ENCODE measurements at regions not wholly inside any gene's neighbourhood (a gene's known extent, or its start where the extent isn't known, plus 50 kb on each side); places are given as distances from the start of the nearest gene placed in this dataset.

GRCh38 chr17:55585629-55586028 is 74.4 kb upstream of the SMIM36 start:
- no peak overlapping the region for H3K4me3 Mint-ChIP-seq
- H3K4me1 Mint-ChIP-seq = peaks cover 14% of the 10 kb centered on the region
- no peaks in the 10 kb centered on the region for H3K36me3 Mint-ChIP-seq (ENCODE audit: low read depth)
- H3K9me3 ChIP-seq (ENCODE audit: control insufficient read depth, low read length, poor library complexity, severe bottlenecking) = no peaks in the 10 kb centered on the region
- no peaks in the 10 kb centered on the region for H3K27me3 Mint-ChIP-seq
- DNase-seq (no peak), ATAC-seq (no peak)
- H3K27ac Mint-ChIP-seq = no peak overlapping the region

GRCh38 chr17:55584861-55585260 is 73.6 kb upstream of the SMIM36 start:
- no peak overlapping the region for H3K27ac Mint-ChIP-seq
- no peak overlapping the region for H3K4me3 Mint-ChIP-seq
- no peaks in the 10 kb centered on the region for H3K36me3 Mint-ChIP-seq (ENCODE audit: low read depth)

GRCh38 chr17:55584055-55584685 is 72.9 kb upstream of the SMIM36 start:
- Mint-ChIP-seq H3K4me1 (peaks cover 19% of the 10 kb centered on the region), H3K36me3 (ENCODE audit: low read depth) (no peaks in the 10 kb centered on the region), H3K27me3 (no peaks in the 10 kb centered on the region), H3K27ac (no peak overlapping the region), H3K4me3 (no peak overlapping the region)
- H3K9me3 ChIP-seq (ENCODE audit: control insufficient read depth, low read length, poor library complexity, severe bottlenecking) = no peaks in the 10 kb centered on the region
- no peak for ATAC-seq
- no peak for DNase-seq

More at GRCh38 chr17:55584861-55585260, 73.6 kb upstream of the SMIM36 start:
- no peak for ATAC-seq
- DNase-seq = no peak
- peaks cover 19% of the 10 kb centered on the region for H3K4me1 Mint-ChIP-seq
- no peaks in the 10 kb centered on the region for H3K27me3 Mint-ChIP-seq
- H3K9me3 ChIP-seq (ENCODE audit: control insufficient read depth, low read length, poor library complexity, severe bottlenecking) = no peaks in the 10 kb centered on the region

GRCh38 chr17:55582897-55583296 is 71.6 kb upstream of the SMIM36 start:
- peaks cover 19% of the 10 kb centered on the region for H3K4me1 Mint-ChIP-seq
- H3K27ac Mint-ChIP-seq = no peak overlapping the region
- H3K36me3 Mint-ChIP-seq (ENCODE audit: low read depth) = no peaks in the 10 kb centered on the region

GRCh38 chr17:55580596-55581133 is 69.4 kb upstream of the SMIM36 start:
- DNase-seq (no peak), ATAC-seq (no peak)
- Mint-ChIP-seq H3K36me3 (ENCODE audit: low read depth) (no peaks in the 10 kb centered on the region), H3K27ac (peak overlapping the region; percentile 69), H3K4me3 (no peak overlapping the region), H3K27me3 (no peaks in the 10 kb centered on the region), H3K4me1 (peaks cover 19% of the 10 kb centered on the region)
- no peaks in the 10 kb centered on the region for H3K9me3 ChIP-seq (ENCODE audit: control insufficient read depth, low read length, poor library complexity, severe bottlenecking)

More at GRCh38 chr17:55582897-55583296, 71.6 kb upstream of the SMIM36 start:
- H3K27me3 Mint-ChIP-seq = no peaks in the 10 kb centered on the region
- H3K4me3 Mint-ChIP-seq = no peak overlapping the region
- H3K9me3 ChIP-seq (ENCODE audit: control insufficient read depth, low read length, poor library complexity, severe bottlenecking) = no peaks in the 10 kb centered on the region
- ATAC-seq = no peak
- no peak for DNase-seq

GRCh38 chr17:55577687-55578086 is 66.4 kb upstream of the SMIM36 start:
- DNase-seq = peak in 2 of 3 donors; percentile 15 to 21
- no peak overlapping the region for H3K27ac Mint-ChIP-seq
- peak; percentile 71 for ATAC-seq
- no peaks in the 10 kb centered on the region for H3K9me3 ChIP-seq (ENCODE audit: control insufficient read depth, low read length, poor library complexity, severe bottlenecking)
- no peaks in the 10 kb centered on the region for H3K36me3 Mint-ChIP-seq (ENCODE audit: low read depth)
- H3K4me3 Mint-ChIP-seq = no peak overlapping the region
- no peaks in the 10 kb centered on the region for H3K27me3 Mint-ChIP-seq
- peaks cover 9% of the 10 kb centered on the region for H3K4me1 Mint-ChIP-seq

GRCh38 chr17:55576996-55577586 is 65.8 kb upstream of the SMIM36 start:
- H3K36me3 Mint-ChIP-seq (ENCODE audit: low read depth) = no peaks in the 10 kb centered on the region
- ATAC-seq (peak; percentile 85), DNase-seq (peak in 1 of 3 donors; percentile 11)
- H3K4me3 Mint-ChIP-seq = no peak overlapping the region
- H3K9me3 ChIP-seq (ENCODE audit: control insufficient read depth, low read length, poor library complexity, severe bottlenecking) = no peaks in the 10 kb centered on the region
- H3K27me3 Mint-ChIP-seq = no peaks in the 10 kb centered on the region
- peaks cover 9% of the 10 kb centered on the region for H3K4me1 Mint-ChIP-seq
- no peak overlapping the region for H3K27ac Mint-ChIP-seq

- no peak for DNase-seq
Observed at GRCh38 chr17:55576237-55576995, 65.2 kb upstream of the SMIM36 start.

GRCh38 chr17:55575058-55575636 is 63.9 kb upstream of the SMIM36 start:
- no peaks in the 10 kb centered on the region for H3K9me3 ChIP-seq (ENCODE audit: control insufficient read depth, low read length, poor library complexity, severe bottlenecking)
- no peak overlapping the region for H3K27ac Mint-ChIP-seq
- peaks cover 2% of the 10 kb centered on the region for H3K4me1 Mint-ChIP-seq
- H3K27me3 Mint-ChIP-seq = no peaks in the 10 kb centered on the region
- H3K4me3 Mint-ChIP-seq = no peak overlapping the region
- no peaks in the 10 kb centered on the region for H3K36me3 Mint-ChIP-seq (ENCODE audit: low read depth)
- DNase-seq (no peak), ATAC-seq (no peak)

More at GRCh38 chr17:55576237-55576995, 65.2 kb upstream of the SMIM36 start:
- no peaks in the 10 kb centered on the region for H3K36me3 Mint-ChIP-seq (ENCODE audit: low read depth)
- no peak overlapping the region for H3K27ac Mint-ChIP-seq
- peak; percentile 19 for ATAC-seq
- H3K4me3 Mint-ChIP-seq = no peak overlapping the region
- no peaks in the 10 kb centered on the region for H3K27me3 Mint-ChIP-seq
- H3K9me3 ChIP-seq (ENCODE audit: control insufficient read depth, low read length, poor library complexity, severe bottlenecking) = no peaks in the 10 kb centered on the region
- peaks cover 9% of the 10 kb centered on the region for H3K4me1 Mint-ChIP-seq

- no peaks in the 10 kb centered on the region for H3K9me3 ChIP-seq (ENCODE audit: control insufficient read depth, low read length, poor library complexity, severe bottlenecking)
- no peak for DNase-seq
- no peaks in the 10 kb centered on the region for H3K27me3 Mint-ChIP-seq
- H3K4me3 Mint-ChIP-seq = peak overlapping the region; percentile 49
- no peak for ATAC-seq
- peaks cover 2% of the 10 kb centered on the region for H3K4me1 Mint-ChIP-seq
- no peak overlapping the region for H3K27ac Mint-ChIP-seq
- no peaks in the 10 kb centered on the region for H3K36me3 Mint-ChIP-seq (ENCODE audit: low read depth)
Observed at GRCh38 chr17:55572599-55572998, 61.3 kb upstream of the SMIM36 start.

- H3K27me3 Mint-ChIP-seq = no peaks in the 10 kb centered on the region
- H3K9me3 ChIP-seq (ENCODE audit: control insufficient read depth, low read length, poor library complexity, severe bottlenecking) = no peaks in the 10 kb centered on the region
- no peak overlapping the region for H3K27ac Mint-ChIP-seq
- DNase-seq (no peak), ATAC-seq (no peak)
- H3K4me3 Mint-ChIP-seq = no peak overlapping the region
- H3K36me3 Mint-ChIP-seq (ENCODE audit: low read depth) = no peaks in the 10 kb centered on the region
- H3K4me1 Mint-ChIP-seq = peaks cover 2% of the 10 kb centered on the region
Observed at GRCh38 chr17:55572139-55572538, 60.9 kb upstream of the SMIM36 start.

- no peak overlapping the region for H3K27ac Mint-ChIP-seq
- H3K4me3 Mint-ChIP-seq = no peak overlapping the region
- ATAC-seq (no peak), DNase-seq (no peak)
- H3K27me3 Mint-ChIP-seq = no peaks in the 10 kb centered on the region
- H3K4me1 Mint-ChIP-seq = peaks cover 2% of the 10 kb centered on the region
- H3K36me3 Mint-ChIP-seq (ENCODE audit: low read depth) = no peaks in the 10 kb centered on the region
- no peaks in the 10 kb centered on the region for H3K9me3 ChIP-seq (ENCODE audit: control insufficient read depth, low read length, poor library complexity, severe bottlenecking)
Observed at GRCh38 chr17:55571095-55571494, 59.8 kb upstream of the SMIM36 start.

- DNase-seq (no peak), ATAC-seq (no peak)
- H3K4me3 Mint-ChIP-seq = no peak overlapping the region
- peaks cover 3% of the 10 kb centered on the region for H3K36me3 Mint-ChIP-seq (ENCODE audit: low read depth)
- H3K27ac Mint-ChIP-seq = no peak overlapping the region
- no peaks in the 10 kb centered on the region for H3K27me3 Mint-ChIP-seq
- H3K9me3 ChIP-seq (ENCODE audit: control insufficient read depth, low read length, poor library complexity, severe bottlenecking) = no peaks in the 10 kb centered on the region
- peaks cover 2% of the 10 kb centered on the region for H3K4me1 Mint-ChIP-seq
Observed at GRCh38 chr17:55570391-55570790, 59.1 kb upstream of the SMIM36 start.

All from T-helper 17 cell (primary cell).